DOHH2 (cell line): ENCODE measurements at regions not wholly inside any gene's neighbourhood (a gene's known extent, or its start where the extent isn't known, plus 50 kb on each side); places are given as distances from the start of the nearest gene placed in this dataset.

Experiments
- H3F3A ChIP-seq: fragments of 200-600 bp; sonication (generic), shearing (Covaris generic); 2 replicates; pipeline ENCODE4 v1.6.0; 2016; ENCODE audit warnings: antibody characterized with exemption, mild to moderate bottlenecking; ENCODE audit not compliant: control insufficient read depth, insufficient read depth
- H3K27ac ChIP-seq: fragments of 200-600 bp; sonication (generic); 2 replicates; pipeline ENCODE4 v1.5.1; 2014; ENCODE audit warnings: low read depth, mild to moderate bottlenecking, low read length, moderate library complexity
- H3K27me3 ChIP-seq: fragments of 200-600 bp; sonication (generic); 2 replicates; pipeline ENCODE4 v1.6.1; 2014; ENCODE audit warnings: mild to moderate bottlenecking, low read length, mixed read lengths; ENCODE audit not compliant: control insufficient read depth
- H3K36me3 ChIP-seq: fragments of 200-600 bp; sonication (generic); 2 replicates; pipeline ENCODE4 v1.6.1; 2014; ENCODE audit warnings: mild to moderate bottlenecking, low read length, moderate library complexity, mixed read lengths; ENCODE audit not compliant: control insufficient read depth
- H3K4me1 ChIP-seq: fragments of 200-600 bp; sonication (generic); 2 replicates; pipeline ENCODE4 v1.6.1; 2014; ENCODE audit warnings: mild to moderate bottlenecking, low read length, mixed read lengths; ENCODE audit not compliant: control insufficient read depth
- H3K4me2 ChIP-seq: fragments of 200-600 bp; sonication (generic); 2 replicates; pipeline ENCODE4 v1.6.0; 2014; ENCODE audit warnings: mild to moderate bottlenecking, low read length, moderate library complexity
- H3K4me3 ChIP-seq: fragments of 200-600 bp; sonication (generic); 2 replicates; pipeline ENCODE4 v1.5.1; 2014; ENCODE audit warnings: mild to moderate bottlenecking, low read length, mixed read lengths
- H3K79me2 ChIP-seq: fragments of 200-600 bp; sonication (generic); 2 replicates; pipeline ENCODE4 v1.6.1; 2014; ENCODE audit warnings: mild to moderate bottlenecking, low read length, mixed read lengths; ENCODE audit not compliant: control insufficient read depth
- H3K9me2 ChIP-seq: fragments of 200-600 bp; sonication (generic); replicated peaks from 2 replicates; pipeline ENCODE4 v1.6.1; 2014; ENCODE audit warnings: mild to moderate bottlenecking, low read length, mixed read lengths; ENCODE audit not compliant: control insufficient read depth
- H3K9me3 ChIP-seq: fragments of 200-600 bp; sonication (generic); 2 replicates; pipeline ENCODE4 v1.6.1; 2014; ENCODE audit warnings: antibody characterized with exemption, low read length, mixed read lengths; ENCODE audit not compliant: control insufficient read depth, insufficient read depth
- H4K20me1 ChIP-seq: fragments of 200-600 bp; sonication (generic); 2 replicates; pipeline ENCODE4 v1.6.0; 2014; ENCODE audit warnings: low read depth, mild to moderate bottlenecking, antibody characterized with exemption, low read length, moderate library complexity; ENCODE audit not compliant: control insufficient read depth, insufficient read depth
- CTCF ChIP-seq: fragments of 200-600 bp; sonication (generic); IDR thresholded peaks from one replicate; pipeline ENCODE4 v1.5.1; 2014; ENCODE audit warnings: antibody characterized with exemption, mild to moderate bottlenecking, low read depth, low read length; ENCODE audit not compliant: poor library complexity, severe bottlenecking
- EZH2phosphoT487 ChIP-seq: fragments of 200-600 bp; sonication (generic); IDR thresholded peaks from 2 replicates; pipeline ENCODE4 v1.6.1; 2017; ENCODE audit warnings: borderline replicate concordance, mild to moderate bottlenecking, antibody characterized with exemption, low read length, moderate library complexity, mixed read lengths

GRCh38 chr20:52780462-52780861 lies 191.7 kb upstream of the TSHZ2 start:
- H3K9me3 ChIP-seq, result 0 out of 2 replicates have a peak, but pooled peaks cover 7% of the 10 kb centered on the region
- no peaks in the 10 kb centered on the region for H3K36me3 ChIP-seq
- H3K4me3 ChIP-seq, result no peak overlapping the region
- no peak overlapping the region for H3K27ac ChIP-seq
- no peaks in the 10 kb centered on the region for H3K4me1 ChIP-seq
- TF ChIP-seq EZH2phosphoT487 (no peak), CTCF (no peak)
- no peaks in the 10 kb centered on the region for H3K9me2 ChIP-seq
- no peaks in the 10 kb centered on the region for H4K20me1 ChIP-seq
- no peaks in the 10 kb centered on the region for H3F3A ChIP-seq
- H3K4me2 ChIP-seq, result no peak overlapping the region
- H3K27me3 ChIP-seq, result no peaks in the 10 kb centered on the region
- no peaks in the 10 kb centered on the region for H3K79me2 ChIP-seq

GRCh38 chr20:52779125-52779524 lies 193.0 kb upstream of the TSHZ2 start:
- no peak overlapping the region for H3K4me3 ChIP-seq
- no peaks in the 10 kb centered on the region for H3K4me1 ChIP-seq
- H3K9me3 ChIP-seq, result 0 out of 2 replicates have a peak, but pooled peaks cover 2% of the 10 kb centered on the region
- no peaks in the 10 kb centered on the region for H3F3A ChIP-seq
- no peak overlapping the region for H3K27ac ChIP-seq
- H3K9me2 ChIP-seq, result no peaks in the 10 kb centered on the region
- H3K4me2 ChIP-seq, result no peak overlapping the region
- H3K27me3 ChIP-seq, result no peaks in the 10 kb centered on the region
- no peaks in the 10 kb centered on the region for H3K79me2 ChIP-seq
- H4K20me1 ChIP-seq, result no peaks in the 10 kb centered on the region
- TF ChIP-seq EZH2phosphoT487 (no peak), CTCF (no peak)
- no peaks in the 10 kb centered on the region for H3K36me3 ChIP-seq

- no peaks in the 10 kb centered on the region for H3K4me1 ChIP-seq
- H3K4me2 ChIP-seq, result no peak overlapping the region
- no peaks in the 10 kb centered on the region for H3K9me3 ChIP-seq
- H3K79me2 ChIP-seq, result no peaks in the 10 kb centered on the region
- H3K27ac ChIP-seq, result no peak overlapping the region
- H4K20me1 ChIP-seq, result no peaks in the 10 kb centered on the region
- H3F3A ChIP-seq, result no peaks in the 10 kb centered on the region
- no peaks in the 10 kb centered on the region for H3K9me2 ChIP-seq
- H3K36me3 ChIP-seq, result no peaks in the 10 kb centered on the region
- H3K27me3 ChIP-seq, result no peaks in the 10 kb centered on the region
- no peak for TF ChIP-seq CTCF
- no peak for TF ChIP-seq EZH2phosphoT487
- no peak overlapping the region for H3K4me3 ChIP-seq
These were observed 195.0 kb upstream of the TSHZ2 start for GRCh38 chr20:52777171-52777570.

- Histone ChIP-seq H3K9me3 (no peaks in the 10 kb centered on the region), H3K27ac (no peak overlapping the region), H3K4me3 (no peak overlapping the region), H3K4me2 (no peak overlapping the region), H3F3A (no peaks in the 10 kb centered on the region), H3K9me2 (no peaks in the 10 kb centered on the region), H3K4me1 (no peaks in the 10 kb centered on the region), H3K36me3 (no peaks in the 10 kb centered on the region), H3K79me2 (no peaks in the 10 kb centered on the region), H3K27me3 (no peaks in the 10 kb centered on the region), H4K20me1 (no peaks in the 10 kb centered on the region)
- TF ChIP-seq EZH2phosphoT487, result no peak
- no peak for TF ChIP-seq CTCF
These were observed 196.4 kb upstream of the TSHZ2 start for GRCh38 chr20:52775786-52776185.
